HEK293 (cell line): ENCODE measurements at regions not wholly inside any gene's neighbourhood (a gene's known extent, or its start where the extent isn't known, plus 50 kb on each side); places are given as distances from the start of the nearest gene placed in this dataset.

ENCODE experiments used
- CTCF ChIA-PET: fragments of 350-600 bp; formaldehyde crosslinking; extraction: SDS; loops from one replicate; lab custom pipeline; 2021; ENCODE audit warnings: antibody characterized with exemption; lab: Yijun Ruan, JAX
- POLR2A ChIA-PET: fragments of 300-600 bp; formaldehyde crosslinking; extraction: SDS; loops from one replicate; lab custom pipeline; 2020; ENCODE audit warnings: antibody characterized with exemption, inconsistent platforms; lab: Yijun Ruan, JAX
- H3K27ac ChIP-seq: fragments of 200-500 bp; sonication (Bioruptor generic); 2 replicates; pipeline ENCODE4 v1.5.1; 2014; ENCODE audit warnings: low read depth, low read length, control low read depth, inconsistent platforms; ENCODE audit errors: extremely low read depth
- H3K36me3 ChIP-seq, 2 experiments: fragments of 200-500 bp in 1 of 2; sonication (Bioruptor generic) in 1 of 2; 1 replicate in 1 of 2; 2 replicates in 1 of 2; pipeline ENCODE4 v1.5.1; 2014 to 2017; ENCODE audit warnings: inconsistent platforms in 2 of 2, low read length in 2 of 2; ENCODE audit not compliant: control insufficient read depth in 2 of 2, insufficient read depth in 1 of 2
- H3K4me1 ChIP-seq: fragments of 200-500 bp; sonication (Bioruptor generic); 2 replicates; pipeline ENCODE4 v1.5.1; 2014; ENCODE audit warnings: mild to moderate bottlenecking, low read length, inconsistent platforms; ENCODE audit not compliant: control insufficient read depth, insufficient read depth
- H3K4me3 ChIP-seq: 2 replicates; pipeline ENCODE4 v1.5.1; 2011; ENCODE audit warnings: low read depth, mild to moderate bottlenecking, control low read depth, low read length, moderate library complexity
- H3K9me3 ChIP-seq: fragments of 200-500 bp; sonication (Bioruptor generic); 2 replicates; pipeline ENCODE4 v1.5.1; 2014; ENCODE audit warnings: low read depth, low read length, inconsistent platforms; ENCODE audit not compliant: control insufficient read depth, insufficient read depth
- FEZF1 ChIP-seq: fragments of 450-650 bp; formaldehyde crosslinking; IDR thresholded peaks from 2 replicates; pipeline ENCODE4 v1.5.1; 2016; ENCODE audit warnings: missing biosample characterization, missing genetic modification characterization
- GLIS1 ChIP-seq: fragments of 450-650 bp; formaldehyde crosslinking; IDR thresholded peaks from 2 replicates; pipeline ENCODE4 v1.5.1; 2016; ENCODE audit warnings: missing biosample characterization, missing genetic modification characterization
- IKZF3 ChIP-seq: fragments of 450-650 bp; IDR thresholded peaks from 2 replicates; pipeline ENCODE4 v1.5.0; 2018; ENCODE audit warnings: missing biosample characterization, mild to moderate bottlenecking, missing genetic modification characterization, moderate library complexity
- INSM2 ChIP-seq: fragments of 450-650 bp; formaldehyde crosslinking; IDR thresholded peaks from 2 replicates; pipeline ENCODE4 v1.5.1; 2016; ENCODE audit warnings: missing biosample characterization, missing genetic modification characterization
- KLF10 ChIP-seq: fragments of 450-650 bp; IDR thresholded peaks from 2 replicates; pipeline ENCODE4 v1.5.1; 2018; ENCODE audit warnings: missing biosample characterization, mild to moderate bottlenecking, missing genetic modification characterization
- OSR2 ChIP-seq: fragments of 450-650 bp; formaldehyde crosslinking; IDR thresholded peaks from 2 replicates; pipeline ENCODE4 v1.5.1; 2016; ENCODE audit warnings: missing biosample characterization, missing genetic modification characterization
- PBX3 ChIP-seq: sonication (generic); formaldehyde crosslinking; IDR thresholded peaks from 2 replicates; pipeline ENCODE4 v1.8.1; 2022; ENCODE audit warnings: mild to moderate bottlenecking, moderate library complexity, missing genetic modification reagents
- TCF7L2 ChIP-seq: IDR thresholded peaks from 2 replicates; pipeline ENCODE4 v1.6.1; 2011; ENCODE audit warnings: low read depth, mild to moderate bottlenecking, inconsistent platforms, low read length, moderate library complexity, borderline replicate concordance
- WT1 ChIP-seq: fragments of 450-650 bp; formaldehyde crosslinking; IDR thresholded peaks from 2 replicates; pipeline ENCODE4 v1.5.1; 2016; ENCODE audit warnings: missing biosample characterization, missing genetic modification characterization
- YY2 ChIP-seq: fragments of 450-650 bp; formaldehyde crosslinking; IDR thresholded peaks from 2 replicates; pipeline ENCODE4 v1.5.1; 2016; ENCODE audit warnings: missing biosample characterization, missing genetic modification characterization
- ZBTB1 ChIP-seq: fragments of 450-650 bp; formaldehyde crosslinking; IDR thresholded peaks from 2 replicates; pipeline ENCODE4 v1.5.1; 2016; ENCODE audit warnings: missing biosample characterization, missing genetic modification characterization
- ZEB2 ChIP-seq: fragments of 450-650 bp; formaldehyde crosslinking; IDR thresholded peaks from 2 replicates; pipeline ENCODE4 v1.5.1; 2016; ENCODE audit warnings: missing biosample characterization, missing genetic modification characterization
- ZIC2 ChIP-seq: fragments of 450-650 bp; formaldehyde crosslinking; IDR thresholded peaks from 2 replicates; pipeline ENCODE4 v1.5.1; 2016; ENCODE audit warnings: missing biosample characterization, missing genetic modification characterization
- ZNF112 ChIP-seq: fragments of 450-650 bp; formaldehyde crosslinking; IDR thresholded peaks from 2 replicates; pipeline ENCODE4 v1.5.0; 2017; ENCODE audit warnings: missing biosample characterization, missing genetic modification characterization
- ZNF138 ChIP-seq: fragments of 450-650 bp; formaldehyde crosslinking; IDR thresholded peaks from 2 replicates; pipeline ENCODE4 v1.5.1; 2016; ENCODE audit warnings: missing biosample characterization, missing genetic modification characterization, borderline replicate concordance
- ZNF184 ChIP-seq: fragments of 450-650 bp; IDR thresholded peaks from 2 replicates; pipeline ENCODE4 v1.5.1; 2018; ENCODE audit warnings: missing biosample characterization, mild to moderate bottlenecking, missing genetic modification characterization
- ZNF2 ChIP-seq: fragments of 450-650 bp; formaldehyde crosslinking; IDR thresholded peaks from 2 replicates; pipeline ENCODE4 v1.5.1; 2016; ENCODE audit warnings: missing biosample characterization, missing genetic modification characterization
- ZNF211 ChIP-seq: fragments of 450-650 bp; formaldehyde crosslinking; IDR thresholded peaks from 2 replicates; pipeline ENCODE4 v1.5.1; 2016; ENCODE audit warnings: low read depth, missing biosample characterization, missing genetic modification characterization
- ZNF23 ChIP-seq: fragments of 450-650 bp; formaldehyde crosslinking; IDR thresholded peaks from 2 replicates; pipeline ENCODE4 v1.5.1; 2016; ENCODE audit warnings: missing biosample characterization, missing genetic modification characterization, borderline replicate concordance
- ZNF423 ChIP-seq: fragments of 450-650 bp; formaldehyde crosslinking; IDR thresholded peaks from 2 replicates; pipeline ENCODE4 v1.5.1; 2016; ENCODE audit warnings: missing biosample characterization, missing genetic modification characterization
- ZNF48 ChIP-seq: fragments of 450-650 bp; formaldehyde crosslinking; IDR thresholded peaks from 2 replicates; pipeline ENCODE4 v1.5.1; 2016; ENCODE audit warnings: missing biosample characterization, missing genetic modification characterization
- ZNF530 ChIP-seq: fragments of 450-650 bp; formaldehyde crosslinking; IDR thresholded peaks from 2 replicates; pipeline ENCODE4 v1.5.1; 2016; ENCODE audit warnings: low read depth, missing biosample characterization, missing genetic modification characterization
- ZNF561 ChIP-seq: fragments of 450-650 bp; IDR thresholded peaks from 2 replicates; pipeline ENCODE4 v1.5.1; 2018; ENCODE audit warnings: missing biosample characterization, missing genetic modification characterization, borderline replicate concordance
- ZNF629 ChIP-seq: fragments of 450-650 bp; formaldehyde crosslinking; IDR thresholded peaks from 2 replicates; pipeline ENCODE4 v1.5.1; 2017; ENCODE audit warnings: missing biosample characterization, missing genetic modification characterization
- ZNF654 ChIP-seq: fragments of 450-650 bp; formaldehyde crosslinking; IDR thresholded peaks from 2 replicates; pipeline ENCODE4 v1.5.1; 2016; ENCODE audit warnings: low read depth, missing biosample characterization, missing genetic modification characterization
- ZNF660 ChIP-seq: fragments of 450-650 bp; IDR thresholded peaks from 2 replicates; pipeline ENCODE4 v1.5.1; 2018; ENCODE audit warnings: missing biosample characterization, mild to moderate bottlenecking, missing genetic modification characterization
- ZNF843 ChIP-seq: fragments of 450-650 bp; formaldehyde crosslinking; IDR thresholded peaks from 2 replicates; pipeline ENCODE4 v1.5.1; 2016; ENCODE audit warnings: missing biosample characterization, missing genetic modification characterization
- TF ChIP-seq, protein P1 (sequence below): fragments of 450-650 bp; formaldehyde crosslinking; IDR thresholded peaks from 2 replicates; pipeline ENCODE4 v1.5.1; 2016; ENCODE audit warnings: missing biosample characterization, missing genetic modification characterization
- TF ChIP-seq, protein P2 (sequence below): fragments of 450-650 bp; formaldehyde crosslinking; IDR thresholded peaks from 2 replicates; pipeline ENCODE4 v1.5.1; 2016; ENCODE audit warnings: missing biosample characterization, missing genetic modification characterization, low read depth
- TF ChIP-seq, protein P3 (sequence below): fragments of 450-650 bp; formaldehyde crosslinking; IDR thresholded peaks from 2 replicates; pipeline ENCODE4 v1.5.1; 2016; ENCODE audit warnings: missing biosample characterization, missing genetic modification characterization

- TF ChIP-seq ZNF48 (tag by site-specific recombination) (no peak), KLF10 (tag by site-specific recombination) (peak; percentile 24; the same call in 1 of the 2 replicates), ZIC2 (tag by site-specific recombination) (no peak), ZNF843 (tag by site-specific recombination) (peak; percentile 50; the same call in 1 of the 2 replicates), ZNF423 (tag by site-specific recombination) (no peak), ZNF112 (tag by site-specific recombination) (no peak), OSR2 (peak; percentile 53; the same call in 1 of the 2 replicates), ZNF561 (0 out of 2 replicates have a peak, but pooled peaks have one; percentile 18), ZNF629 (tag by site-specific recombination) (peak; percentile 95), ZNF660 (0 out of 2 replicates have a peak, but pooled peaks have one; percentile 19), YY2 (tag by site-specific recombination) (no peak), ZNF2 (tag by site-specific recombination) (0 out of 2 replicates have a peak, but pooled peaks have one; percentile 56), WT1 (tag by site-specific recombination) (peak; percentile 43), ZBTB1 (tag by site-specific recombination) (peak; percentile 76), INSM2 (tag by site-specific recombination) (peak; percentile 51; the same call in 1 of the 2 replicates), ZNF184 (tag by site-specific recombination) (0 out of 2 replicates have a peak, but pooled peaks have one; percentile 63), ZNF654 (tag by site-specific recombination) (0 out of 2 replicates have a peak, but pooled peaks have one; percentile 10), ZEB2 (tag by site-specific recombination) (0 out of 2 replicates have a peak, but pooled peaks have one; percentile 38), IKZF3 (tag by site-specific recombination) (peak; percentile 46; the same call in 1 of the 2 replicates), TCF7L2 (no peak), ZNF211 (tag by site-specific recombination) (no peak)
- TF ChIP-seq, protein P1, sequence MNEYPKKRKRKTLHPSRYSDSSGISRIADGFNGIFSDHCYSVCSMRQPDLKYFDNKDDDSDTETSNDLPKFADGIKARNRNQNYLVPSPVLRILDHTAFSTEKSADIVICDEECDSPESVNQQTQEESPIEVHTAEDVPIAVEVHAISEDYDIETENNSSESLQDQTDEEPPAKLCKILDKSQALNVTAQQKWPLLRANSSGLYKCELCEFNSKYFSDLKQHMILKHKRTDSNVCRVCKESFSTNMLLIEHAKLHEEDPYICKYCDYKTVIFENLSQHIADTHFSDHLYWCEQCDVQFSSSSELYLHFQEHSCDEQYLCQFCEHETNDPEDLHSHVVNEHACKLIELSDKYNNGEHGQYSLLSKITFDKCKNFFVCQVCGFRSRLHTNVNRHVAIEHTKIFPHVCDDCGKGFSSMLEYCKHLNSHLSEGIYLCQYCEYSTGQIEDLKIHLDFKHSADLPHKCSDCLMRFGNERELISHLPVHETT (tag by site-specific recombination), result peak; percentile 61; the same call in 1 of the 2 replicates
- TF ChIP-seq, protein P2, sequence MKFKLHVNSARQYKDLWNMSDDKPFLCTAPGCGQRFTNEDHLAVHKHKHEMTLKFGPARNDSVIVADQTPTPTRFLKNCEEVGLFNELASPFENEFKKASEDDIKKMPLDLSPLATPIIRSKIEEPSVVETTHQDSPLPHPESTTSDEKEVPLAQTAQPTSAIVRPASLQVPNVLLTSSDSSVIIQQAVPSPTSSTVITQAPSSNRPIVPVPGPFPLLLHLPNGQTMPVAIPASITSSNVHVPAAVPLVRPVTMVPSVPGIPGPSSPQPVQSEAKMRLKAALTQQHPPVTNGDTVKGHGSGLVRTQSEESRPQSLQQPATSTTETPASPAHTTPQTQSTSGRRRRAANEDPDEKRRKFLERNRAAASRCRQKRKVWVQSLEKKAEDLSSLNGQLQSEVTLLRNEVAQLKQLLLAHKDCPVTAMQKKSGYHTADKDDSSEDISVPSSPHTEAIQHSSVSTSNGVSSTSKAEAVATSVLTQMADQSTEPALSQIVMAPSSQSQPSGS, result peak; percentile 55; the same call in 1 of the 2 replicates
Measured at GRCh38 chr10:21002091-21002878, 105.2 kb upstream of the NEBL start (continued).

- H3K36me3 ChIP-seq, result no peaks in the 10 kb centered on the region
- CTCF ChIA-PET, result interaction anchor here (0.6 to 0.9 kb wide), 2 partner anchors 42 to 74 kb away, joined by 3 to 6 read pairs; no protein-coding TSS in a partner anchor
- peaks cover 5% of the 10 kb centered on the region; the same call in 1 of the 2 replicates for H3K4me1 ChIP-seq
- H3K9me3 ChIP-seq, result no peaks in the 10 kb centered on the region
- H3K27ac ChIP-seq, result no peak overlapping the region
- H3K4me3 ChIP-seq, result no peak overlapping the region
- POLR2A ChIA-PET, result no interaction called here
- TF ChIP-seq ZNF23 (tag by site-specific recombination), result no peak
- no peak for TF ChIP-seq ZNF2 (tag by site-specific recombination)
- no peak for TF ChIP-seq ZNF138 (tag by site-specific recombination)
- no peak for TF ChIP-seq ZNF184 (tag by site-specific recombination)
- TF ChIP-seq, protein P3, sequence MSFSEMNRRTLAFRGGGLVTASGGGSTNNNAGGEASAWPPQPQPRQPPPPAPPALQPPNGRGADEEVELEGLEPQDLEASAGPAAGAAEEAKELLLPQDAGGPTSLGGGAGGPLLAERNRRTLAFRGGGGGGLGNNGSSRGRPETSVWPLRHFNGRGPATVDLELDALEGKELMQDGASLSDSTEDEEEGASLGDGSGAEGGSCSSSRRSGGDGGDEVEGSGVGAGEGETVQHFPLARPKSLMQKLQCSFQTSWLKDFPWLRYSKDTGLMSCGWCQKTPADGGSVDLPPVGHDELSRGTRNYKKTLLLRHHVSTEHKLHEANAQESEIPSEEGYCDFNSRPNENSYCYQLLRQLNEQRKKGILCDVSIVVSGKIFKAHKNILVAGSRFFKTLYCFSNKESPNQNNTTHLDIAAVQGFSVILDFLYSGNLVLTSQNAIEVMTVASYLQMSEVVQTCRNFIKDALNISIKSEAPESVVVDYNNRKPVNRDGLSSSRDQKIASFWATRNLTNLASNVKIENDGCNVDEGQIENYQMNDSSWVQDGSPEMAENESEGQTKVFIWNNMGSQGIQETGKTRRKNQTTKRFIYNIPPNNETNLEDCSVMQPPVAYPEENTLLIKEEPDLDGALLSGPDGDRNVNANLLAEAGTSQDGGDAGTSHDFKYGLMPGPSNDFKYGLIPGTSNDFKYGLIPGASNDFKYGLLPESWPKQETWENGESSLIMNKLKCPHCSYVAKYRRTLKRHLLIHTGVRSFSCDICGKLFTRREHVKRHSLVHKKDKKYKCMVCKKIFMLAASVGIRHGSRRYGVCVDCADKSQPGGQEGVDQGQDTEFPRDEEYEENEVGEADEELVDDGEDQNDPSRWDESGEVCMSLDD (tag by site-specific recombination), result no peak
- no peak for TF ChIP-seq FEZF1 (tag by site-specific recombination)
- TF ChIP-seq ZNF530 (tag by site-specific recombination), result no peak
- no peak for TF ChIP-seq PBX3
- no peak for TF ChIP-seq GLIS1 (tag by site-specific recombination)
Measured at GRCh38 chr10:20999699-21000098, 102.6 kb upstream of the NEBL start.
